Activated T-cell treated with anti-CD3 and anti-CD28 coated beads, Interleukin-2, amount 50 U/mL, for 4 hours (primary cell): ENCODE measurements at regions not wholly inside any gene's neighbourhood (a gene's known extent, or its start where the extent isn't known, plus 50 kb on each side); places are given as distances from the start of the nearest gene placed in this dataset.
A peak's percentile ranks its signal among the peaks of the same experiment; 100 is the strongest.
"Not testable (repeated sequence)": the region's sequence is repeated elsewhere in the genome, so short reads cannot be mapped to it uniquely, and the experiment has no call there.

ENCODE experiments used
- ATAC-seq, 2 donors: fragments of 200-7000 bp; cut with Tn5 transposase; one replicate each; pipeline ENCODE4 v1.10.0; 2021
- DNase-seq: peaks from one replicate; pipeline ENCODE4 v3.0.0-alpha.2; 2020
- H3K27me3 Mint-ChIP-seq: one replicate; pipeline ENCODE4 v1.8.0; 2021; ENCODE audit warnings: low read depth, mixed read lengths
- H3K36me3 Mint-ChIP-seq: one replicate; pipeline ENCODE4 v1.8.0; 2022; ENCODE audit warnings: mixed read lengths; ENCODE audit not compliant: insufficient read depth
- H3K4me1 Mint-ChIP-seq: one replicate; pipeline ENCODE4 v1.8.0; 2021; ENCODE audit warnings: low read depth, mixed read lengths
- H3K4me3 Mint-ChIP-seq: one replicate; pipeline ENCODE4 v1.8.0; 2021; ENCODE audit warnings: mild to moderate bottlenecking, moderate library complexity, mixed read lengths
- H3K9me3 Mint-ChIP-seq: one replicate; pipeline ENCODE4 v1.8.0; 2021; ENCODE audit warnings: mixed read lengths

GRCh38 chr2:87327648-87328371 lies 306.2 kb upstream of the PLGLB1 start:
- H3K9me3 Mint-ChIP-seq, ATAC-seq, DNase-seq, H3K36me3 Mint-ChIP-seq, H3K27me3 Mint-ChIP-seq, H3K4me3 Mint-ChIP-seq: not testable (repeated sequence)
- peaks cover 30% of the 10 kb centered on the region for H3K4me1 Mint-ChIP-seq

GRCh38 chr2:87329529-87329928 lies 307.9 kb upstream of the PLGLB1 start:
- not testable (repeated sequence) for ATAC-seq, DNase-seq, H3K9me3 Mint-ChIP-seq, H3K4me3 Mint-ChIP-seq, H3K27me3 Mint-ChIP-seq, H3K36me3 Mint-ChIP-seq
- peaks cover 20% of the 10 kb centered on the region for H3K4me1 Mint-ChIP-seq

GRCh38 chr2:87330486-87330885 lies 308.8 kb upstream of the PLGLB1 start:
- H3K36me3 Mint-ChIP-seq, H3K4me3 Mint-ChIP-seq, DNase-seq, H3K27me3 Mint-ChIP-seq, H3K9me3 Mint-ChIP-seq: not testable (repeated sequence)
- peak; percentile 65 to 74 for ATAC-seq
- peaks cover 23% of the 10 kb centered on the region for H3K4me1 Mint-ChIP-seq

GRCh38 chr2:87331940-87332583 lies 310.4 kb upstream of the PLGLB1 start:
- ATAC-seq, H3K9me3 Mint-ChIP-seq, H3K27me3 Mint-ChIP-seq, DNase-seq, H3K4me3 Mint-ChIP-seq, H3K36me3 Mint-ChIP-seq: not testable (repeated sequence)
- H3K4me1 Mint-ChIP-seq: peaks cover 23% of the 10 kb centered on the region

- not testable (repeated sequence) for H3K36me3 Mint-ChIP-seq, H3K9me3 Mint-ChIP-seq, H3K27me3 Mint-ChIP-seq, DNase-seq, H3K4me3 Mint-ChIP-seq
- ATAC-seq: peak; percentile 53 to 60
- peaks cover 19% of the 10 kb centered on the region for H3K4me1 Mint-ChIP-seq
Observed at GRCh38 chr2:87334888-87335287, 313.2 kb upstream of the PLGLB1 start.

- not testable (repeated sequence) for DNase-seq, H3K4me3 Mint-ChIP-seq, H3K9me3 Mint-ChIP-seq, H3K36me3 Mint-ChIP-seq, H3K27me3 Mint-ChIP-seq
- ATAC-seq: peak in 1 of 2 donors; percentile 53
- peaks cover 12% of the 10 kb centered on the region for H3K4me1 Mint-ChIP-seq
Observed at GRCh38 chr2:87338998-87339397, 317.4 kb upstream of the PLGLB1 start.

- not testable (repeated sequence) for H3K36me3 Mint-ChIP-seq
Observed at GRCh38 chr2:87341601-87342014, 320.0 kb upstream of the PLGLB1 start.

GRCh38 chr2:87342175-87342574 lies 320.5 kb upstream of the PLGLB1 start:
- H3K27me3 Mint-ChIP-seq, ATAC-seq, DNase-seq: not testable (repeated sequence)

More at GRCh38 chr2:87341601-87342014, 320.0 kb upstream of the PLGLB1 start:
- not testable (repeated sequence) for H3K27me3 Mint-ChIP-seq, ATAC-seq, H3K4me3 Mint-ChIP-seq, H3K9me3 Mint-ChIP-seq, H3K4me1 Mint-ChIP-seq
- DNase-seq: peak; percentile 4

GRCh38 chr2:87343347-87343746 lies 321.7 kb upstream of the PLGLB1 start:
- not testable (repeated sequence) for H3K4me1 Mint-ChIP-seq, H3K27me3 Mint-ChIP-seq

More at GRCh38 chr2:87342175-87342574, 320.5 kb upstream of the PLGLB1 start:
- not testable (repeated sequence) for H3K9me3 Mint-ChIP-seq, H3K4me3 Mint-ChIP-seq, H3K36me3 Mint-ChIP-seq, H3K4me1 Mint-ChIP-seq

GRCh38 chr2:87345283-87345682 lies 323.6 kb upstream of the PLGLB1 start:
- not testable (repeated sequence) for H3K36me3 Mint-ChIP-seq, H3K27me3 Mint-ChIP-seq, H3K4me1 Mint-ChIP-seq, DNase-seq, H3K9me3 Mint-ChIP-seq, ATAC-seq, H3K4me3 Mint-ChIP-seq

More at GRCh38 chr2:87343347-87343746, 321.7 kb upstream of the PLGLB1 start:
- H3K4me3 Mint-ChIP-seq, ATAC-seq, H3K36me3 Mint-ChIP-seq, DNase-seq, H3K9me3 Mint-ChIP-seq: not testable (repeated sequence)

GRCh38 chr2:87348556-87348955 lies 326.9 kb upstream of the PLGLB1 start:
- H3K4me3 Mint-ChIP-seq, H3K9me3 Mint-ChIP-seq, DNase-seq, H3K4me1 Mint-ChIP-seq, H3K27me3 Mint-ChIP-seq, ATAC-seq, H3K36me3 Mint-ChIP-seq: not testable (repeated sequence)

GRCh38 chr2:87349006-87349405 lies 327.4 kb upstream of the PLGLB1 start:
- DNase-seq, H3K4me3 Mint-ChIP-seq, H3K27me3 Mint-ChIP-seq, H3K9me3 Mint-ChIP-seq, ATAC-seq, H3K36me3 Mint-ChIP-seq, H3K4me1 Mint-ChIP-seq: not testable (repeated sequence)

GRCh38 chr2:87352178-87352934 lies 330.7 kb upstream of the PLGLB1 start:
- H3K4me3 Mint-ChIP-seq, H3K4me1 Mint-ChIP-seq, H3K9me3 Mint-ChIP-seq, ATAC-seq, H3K36me3 Mint-ChIP-seq, H3K27me3 Mint-ChIP-seq, DNase-seq: not testable (repeated sequence)

- not testable (repeated sequence) for ATAC-seq, DNase-seq, H3K4me1 Mint-ChIP-seq, H3K4me3 Mint-ChIP-seq, H3K9me3 Mint-ChIP-seq, H3K27me3 Mint-ChIP-seq, H3K36me3 Mint-ChIP-seq
Observed at GRCh38 chr2:87353408-87353807, 331.8 kb upstream of the PLGLB1 start.
